ENCODE measurements at regions not wholly inside any gene's neighbourhood (a gene's known extent, or its start where the extent isn't known, plus 50 kb on each side); places are given as distances from the start of the nearest gene placed in this dataset.
A peak's percentile ranks its signal among the peaks of the same experiment; 100 is the strongest.

DNA sequence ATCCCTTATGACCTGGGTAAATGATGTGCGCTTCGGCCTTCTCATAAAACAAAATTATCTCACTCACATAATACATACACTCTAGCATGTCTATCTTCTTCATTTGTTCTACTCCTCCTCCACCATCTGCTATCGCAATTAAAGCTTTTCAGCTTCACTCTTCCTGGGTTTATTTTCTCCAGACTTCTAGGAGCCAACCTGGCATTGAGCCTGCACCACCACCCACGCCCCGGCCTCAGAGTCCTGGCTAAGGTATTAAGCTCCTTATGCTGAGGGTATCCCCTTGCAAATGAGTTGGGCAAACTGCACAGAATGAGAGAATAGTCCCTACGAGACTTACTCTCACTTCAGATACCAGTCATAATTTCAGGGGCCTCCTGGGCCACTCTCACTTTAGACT, 236.1 kb upstream of the CDH12 start:
- DNase-seq (ENCODE audit: low read depth, low spot score), result no peak

DNA sequence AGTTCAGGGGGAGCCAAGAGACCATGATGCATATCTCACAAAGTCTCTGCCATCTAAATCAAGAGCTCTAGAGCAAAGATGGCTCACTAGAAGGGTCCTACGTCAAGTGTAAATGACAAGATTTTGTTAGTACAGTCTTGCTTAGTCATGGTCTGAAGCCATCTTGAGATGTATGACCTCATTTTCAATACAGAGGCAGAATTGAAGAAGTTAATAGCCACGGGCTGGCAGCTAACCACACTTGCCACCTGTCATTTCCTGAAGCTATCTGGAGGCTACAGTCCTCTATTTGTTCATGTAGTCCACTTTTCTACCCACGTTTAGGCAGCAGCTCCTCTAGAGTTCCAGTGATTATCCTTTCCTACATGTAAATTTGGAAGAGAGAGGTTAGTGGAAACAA, 231.7 kb upstream of the CDH12 start:
- no peak for DNase-seq (ENCODE audit: low read depth, low spot score)

- no peak for DNase-seq (ENCODE audit: low read depth, low spot score)
Measured at GRCh38 chr5:23072179-23072578, 219.0 kb upstream of the CDH12 start.

DNA sequence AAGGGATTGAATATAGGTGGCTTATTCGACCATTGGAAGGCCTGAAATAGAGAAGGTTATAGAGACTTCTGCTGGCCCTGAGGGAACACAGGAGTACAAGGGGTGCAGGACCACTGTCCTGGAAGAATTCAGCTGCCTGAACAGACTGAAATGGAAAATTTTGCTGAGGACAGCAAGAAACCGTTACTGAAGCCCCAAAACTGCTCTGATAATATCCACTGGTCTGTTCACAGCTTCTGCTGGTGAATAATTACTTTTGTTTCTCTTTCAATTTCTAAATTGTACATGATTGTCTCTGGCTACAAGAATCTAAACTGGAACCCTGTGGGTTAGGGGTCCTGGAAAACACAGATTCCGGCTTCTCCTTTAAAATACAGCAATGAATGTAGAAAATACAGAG, 218.5 kb upstream of the CDH12 start:
- no peak for DNase-seq (ENCODE audit: low read depth, low spot score)

DNA sequence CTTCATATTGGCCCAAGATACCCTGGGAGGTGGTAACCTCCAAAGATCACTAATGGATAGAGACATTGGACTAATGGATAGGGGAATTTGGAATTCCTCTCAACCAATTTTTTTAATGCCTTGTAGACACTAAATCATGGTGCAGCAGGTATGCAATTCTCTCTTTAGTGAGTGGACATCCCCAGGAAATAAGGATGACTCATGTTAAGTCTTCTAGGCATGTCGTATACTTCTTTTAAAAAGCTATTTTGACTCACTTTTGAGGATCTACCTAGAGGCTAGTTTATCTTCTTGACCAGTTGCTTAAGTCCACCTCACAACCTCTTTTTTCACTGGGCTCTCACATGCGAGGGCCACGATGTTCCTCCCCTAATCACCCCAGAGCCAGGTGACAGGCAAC, 211.6 kb upstream of the CDH12 start:
- DNase-seq (ENCODE audit: low read depth, low spot score), result no peak

DNA sequence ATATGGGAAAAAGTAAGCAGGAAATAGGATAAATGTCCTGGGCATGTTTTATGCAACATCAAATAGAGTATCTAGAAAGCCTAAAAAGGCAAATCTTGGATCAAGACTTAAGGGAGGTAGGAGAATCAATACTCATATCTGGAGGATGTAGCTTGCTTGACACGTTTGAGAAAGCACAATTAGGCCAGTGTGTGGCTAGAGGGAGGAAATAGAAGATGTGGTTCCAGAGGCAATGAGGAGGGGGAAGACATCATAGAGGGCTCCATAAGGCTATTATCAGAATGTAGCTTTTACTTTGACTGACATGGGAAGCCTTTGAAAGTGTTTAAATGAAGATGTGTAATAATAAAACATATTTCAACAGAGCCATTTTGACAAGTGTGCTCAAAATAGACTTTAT, 200.7 kb upstream of the CDH12 start:
- DNase-seq (ENCODE audit: low read depth, low spot score), result no peak

- no peak for DNase-seq (ENCODE audit: low read depth, low spot score)
Measured at GRCh38 chr5:23042226-23042625, 189.1 kb upstream of the CDH12 start.

DNA sequence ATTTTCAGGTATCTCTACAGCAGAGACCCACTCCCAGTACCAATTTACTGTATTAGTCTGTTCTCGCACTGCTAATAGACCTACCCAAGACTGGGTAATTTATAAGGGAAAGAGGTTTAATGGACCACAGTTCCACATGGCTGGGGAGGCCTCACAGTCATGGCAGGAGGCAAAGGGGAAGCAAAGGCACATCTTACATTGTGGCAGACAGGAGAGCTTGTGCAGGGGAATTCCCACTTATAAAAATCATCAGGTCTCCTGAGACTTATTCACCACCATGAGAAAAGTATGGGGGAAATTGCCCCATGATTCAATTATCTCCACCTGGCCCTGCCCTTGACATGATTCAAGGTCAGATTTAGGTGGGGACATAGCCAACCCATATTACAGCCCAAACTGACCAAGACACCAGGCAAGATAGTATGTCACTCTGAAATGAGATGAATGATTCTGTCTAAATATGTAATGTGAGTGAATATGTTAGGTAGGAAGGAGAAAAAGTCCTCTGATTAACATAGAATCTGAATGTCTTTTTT, 182.5 kb upstream of the CDH12 start:
- no peak for DNase-seq (ENCODE audit: low read depth, low spot score)

GRCh38 chr5:23033864-23034263, 180.7 kb upstream of the CDH12 start:
- no peak for DNase-seq (ENCODE audit: low read depth, low spot score)

DNA sequence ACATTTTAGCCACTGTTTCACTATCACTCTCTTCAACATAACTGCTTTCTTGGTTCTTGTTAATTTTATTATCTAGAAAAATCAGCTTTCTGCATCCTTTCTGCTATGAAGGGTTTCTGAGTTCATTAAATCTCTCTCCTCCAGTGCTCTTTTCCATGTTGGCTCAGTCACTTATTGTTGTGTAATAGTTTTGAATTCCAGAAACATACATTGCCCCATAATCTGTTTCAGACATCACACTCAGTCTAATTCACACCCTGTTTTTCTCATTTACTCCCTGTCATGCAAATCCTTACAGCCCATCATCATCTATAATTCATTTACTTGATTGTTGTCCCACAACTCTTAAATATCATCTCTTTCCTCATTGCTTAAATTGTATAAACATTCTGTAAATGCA, 176.1 kb upstream of the CDH12 start:
- no peak for DNase-seq (ENCODE audit: low read depth, low spot score)

DNA sequence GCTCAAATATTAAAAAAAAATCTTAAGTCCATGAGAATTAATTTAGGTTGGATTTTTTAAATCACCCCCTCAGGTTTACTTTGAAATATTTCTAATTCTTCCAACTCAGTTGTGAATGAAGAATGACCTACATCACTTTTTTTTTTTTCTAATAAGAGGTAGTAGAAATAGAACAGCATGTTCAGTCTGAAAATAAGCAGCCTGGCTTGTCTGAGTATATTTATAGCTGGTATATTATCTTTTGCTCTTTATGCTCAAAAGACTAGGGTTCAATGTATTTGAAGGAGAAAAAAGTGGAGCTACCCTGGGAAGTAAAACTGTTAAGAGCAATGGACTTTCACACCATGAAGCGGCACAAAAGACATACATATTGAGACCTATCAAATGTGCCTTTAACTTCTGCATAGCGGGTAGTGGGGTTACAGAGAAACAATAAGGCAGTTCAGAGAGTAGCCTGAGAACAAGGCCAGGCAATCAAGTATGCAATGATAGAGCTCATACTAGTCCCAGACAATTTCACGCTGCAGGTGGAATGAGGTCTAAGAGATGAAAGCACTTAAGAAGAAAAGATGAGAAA, 175.4 kb upstream of the CDH12 start:
- no peak for DNase-seq (ENCODE audit: low read depth, low spot score)

GRCh38 chr5:23027830-23028229, 174.7 kb upstream of the CDH12 start:
- no peak for DNase-seq (ENCODE audit: low read depth, low spot score)

GRCh38 chr5:23027331-23027730, 174.2 kb upstream of the CDH12 start:
- DNase-seq (ENCODE audit: low read depth, low spot score), result no peak

- no peak for DNase-seq (ENCODE audit: low read depth, low spot score)
Measured at GRCh38 chr5:23026252-23027170, 173.4 kb upstream of the CDH12 start.

GRCh38 chr5:23025629-23026233, 172.6 kb upstream of the CDH12 start:
- DNase-seq (ENCODE audit: low read depth, low spot score), result no peak

DNA sequence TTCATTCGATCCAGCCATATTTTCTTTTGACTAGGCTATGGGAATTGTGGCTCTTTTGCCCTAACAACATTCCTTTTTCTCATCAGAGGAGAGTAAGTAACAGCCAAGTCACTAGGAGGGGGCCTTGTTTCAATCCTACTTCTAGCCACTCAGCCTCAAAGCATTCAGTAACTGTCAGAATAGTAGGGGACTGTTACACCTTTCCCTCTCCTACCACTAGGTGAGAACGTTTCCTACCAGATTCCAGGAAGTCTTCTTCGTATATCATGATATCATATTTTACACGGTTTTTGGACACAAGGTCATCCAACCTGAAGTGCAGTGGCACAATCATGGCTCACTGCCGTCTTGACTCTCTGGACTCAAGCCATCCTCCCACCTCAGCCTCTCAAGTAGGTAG, 171.3 kb upstream of the CDH12 start:
- no peak for DNase-seq (ENCODE audit: low read depth, low spot score)

- DNase-seq (ENCODE audit: low read depth, low spot score), result no peak
Measured at GRCh38 chr5:23014825-23015224, 161.7 kb upstream of the CDH12 start.

DNA sequence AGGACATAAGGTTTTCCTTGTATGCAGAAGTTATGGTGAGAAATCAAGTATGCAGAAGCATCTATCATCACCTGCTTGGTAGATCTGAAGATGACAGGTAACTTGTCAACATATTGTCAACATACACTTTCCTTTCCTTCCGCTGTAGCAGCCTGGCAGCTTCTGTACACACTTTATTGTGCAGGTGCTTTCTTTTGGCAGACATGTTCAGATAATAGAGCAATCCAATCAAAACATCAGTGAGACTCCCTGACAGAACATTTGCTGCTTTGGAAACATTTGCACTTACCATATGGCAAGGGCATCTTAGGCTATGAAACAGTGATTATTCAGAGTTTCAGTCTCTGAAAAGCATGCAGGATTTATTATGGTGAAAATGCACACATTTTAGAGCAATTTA, 161.1 kb upstream of the CDH12 start:
- DNase-seq (ENCODE audit: low read depth, low spot score), result no peak

DNA sequence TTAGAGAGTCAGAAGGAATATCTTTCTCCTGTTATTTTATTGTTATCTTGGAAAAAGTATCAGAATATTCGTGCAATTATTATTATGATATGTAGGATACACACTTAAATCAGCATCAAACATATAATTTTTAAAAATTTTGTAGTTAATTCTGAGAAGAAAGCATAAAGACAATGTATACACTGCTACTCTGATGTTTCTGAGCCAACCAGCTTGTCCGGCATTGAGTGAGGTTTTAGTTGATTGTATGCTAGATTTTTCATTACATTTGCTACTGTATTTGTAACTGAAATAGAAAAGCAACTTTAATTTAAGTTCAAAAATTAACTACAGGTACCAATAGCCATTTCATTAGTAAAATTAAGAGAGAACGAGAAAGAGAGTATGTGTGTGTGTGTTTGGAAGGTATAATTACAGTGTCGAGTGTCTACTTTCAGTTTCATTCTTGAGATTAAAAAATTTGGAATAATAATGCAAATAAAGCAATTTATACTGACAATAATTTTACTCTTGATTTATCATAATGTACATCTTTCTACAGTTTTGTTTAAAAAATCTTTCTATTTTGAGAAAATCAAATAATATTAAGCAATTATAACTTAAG, 160.4 kb upstream of the CDH12 start:
- no peak for DNase-seq (ENCODE audit: low read depth, low spot score)

GRCh38 chr5:23012842-23013241, 159.7 kb upstream of the CDH12 start:
- DNase-seq (ENCODE audit: low read depth, low spot score), result no peak

- no peak for DNase-seq (ENCODE audit: low read depth, low spot score)
Measured at GRCh38 chr5:23007762-23008161, 154.6 kb upstream of the CDH12 start.

- DNase-seq (ENCODE audit: low read depth, low spot score), result peak; percentile 32
Measured at GRCh38 chr5:23007236-23007635, 154.1 kb upstream of the CDH12 start.

Measured in astrocyte of the hippocampus (primary cell).